Keratinocyte (primary cell): ENCODE measurements at regions not wholly inside any gene's neighbourhood (a gene's known extent, or its start where the extent isn't known, plus 50 kb on each side); places are given as distances from the start of the nearest gene placed in this dataset.

Experiments used
- DNase-seq: peaks from one replicate; pipeline ENCODE4 v3.0.0-alpha.2; 2011; ENCODE audit warnings: low read depth, missing footprints, low spot score
- FAIRE-seq: peaks from 2 replicates; lab custom pipeline; 2011; peaks lifted over from hg19 to GRCh38; lab: Jason Lieb, UNC
- H2AFZ ChIP-seq: 2 replicates; pipeline ENCODE4 v1.6.0; 2012; ENCODE audit warnings: low read length, control low read depth, inconsistent platforms; ENCODE audit not compliant: control insufficient read depth
- H3K27ac ChIP-seq: 2 replicates; pipeline ENCODE4 v1.5.1; 2011; ENCODE audit warnings: low read length; ENCODE audit not compliant: control insufficient read depth, insufficient read depth
- H3K27me3 ChIP-seq: 3 replicates; pipeline ENCODE4 v1.6.0; 2011; ENCODE audit warnings: low read length; ENCODE audit not compliant: control insufficient read depth, insufficient read depth; ENCODE audit errors: extremely low read depth
- H3K36me3 ChIP-seq, 2 experiments: 2 replicates in 1 of 2; 3 replicates in 1 of 2; pipeline ENCODE4 v1.5.1; 2011; ENCODE audit warnings: low read length in 2 of 2, mild to moderate bottlenecking in 1 of 2; ENCODE audit not compliant: control insufficient read depth in 2 of 2, insufficient read depth in 2 of 2; ENCODE audit errors: extremely low read depth in 1 of 2
- H3K4me1 ChIP-seq: 3 replicates; pipeline ENCODE4 v1.5.1; 2011; ENCODE audit warnings: low read length; ENCODE audit not compliant: control insufficient read depth, insufficient read depth; ENCODE audit errors: extremely low read depth
- H3K4me2 ChIP-seq: 3 replicates; pipeline ENCODE4 v1.6.0; 2011; ENCODE audit warnings: low read depth, low read length; ENCODE audit not compliant: control insufficient read depth, insufficient read depth; ENCODE audit errors: extremely low read depth
- H3K4me3 ChIP-seq, 3 experiments: fragments of 200-600 bp in 1 of 3; sonication (generic) in 1 of 3; 2 replicates in 2 of 3; 3 replicates in 1 of 3; pipeline ENCODE4 v1.5.1; 2011 to 2016; ENCODE audit warnings: low read length in 3 of 3, mild to moderate bottlenecking in 3 of 3, control low read depth in 2 of 3, inconsistent platforms in 1 of 3, low read depth in 1 of 3, mixed read lengths in 1 of 3, mixed run types in 1 of 3, moderate library complexity in 1 of 3; ENCODE audit not compliant: control insufficient read depth in 2 of 3, insufficient read depth in 2 of 3; ENCODE audit errors: extremely low read depth in 1 of 3
- H3K79me2 ChIP-seq: 2 replicates; pipeline ENCODE4 v1.6.0; 2012; ENCODE audit warnings: low read length; ENCODE audit not compliant: control insufficient read depth, insufficient read depth
- H3K9ac ChIP-seq: 3 replicates; pipeline ENCODE4 v1.6.0; 2011; ENCODE audit warnings: low read length; ENCODE audit not compliant: control insufficient read depth, insufficient read depth; ENCODE audit errors: extremely low read depth
- H3K9me1 ChIP-seq: 3 replicates; pipeline ENCODE4 v1.6.0; 2011; ENCODE audit warnings: low read length; ENCODE audit not compliant: control insufficient read depth, insufficient read depth; ENCODE audit errors: extremely low read depth
- H3K9me3 ChIP-seq: 2 replicates; pipeline ENCODE4 v1.5.1; 2012; ENCODE audit warnings: low read depth, low read length; ENCODE audit not compliant: control insufficient read depth
- H4K20me1 ChIP-seq: 3 replicates; pipeline ENCODE4 v1.6.0; 2011; ENCODE audit warnings: low read length; ENCODE audit not compliant: control insufficient read depth, insufficient read depth; ENCODE audit errors: extremely low read depth
- CTCF ChIP-seq, 3 experiments: IDR thresholded peaks in 1 of 3; conservative IDR thresholded peaks in 1 of 3; optimal IDR thresholded peaks in 1 of 3; 2 replicates in 2 of 3; 3 replicates in 1 of 3; pipeline versions ENCODE3 to v1.5.1; 2011; ENCODE audit warnings: low read length in 3 of 3, mild to moderate bottlenecking in 3 of 3, moderate library complexity in 2 of 3, control low read depth in 1 of 3, inconsistent platforms in 1 of 3; ENCODE audit not compliant: insufficient read depth in 2 of 3; ENCODE audit errors: extremely low read depth in 1 of 3
- EZH2 ChIP-seq: IDR thresholded peaks from one replicate; pipeline ENCODE4 v1.6.1; 2012; ENCODE audit warnings: inconsistent platforms, mild to moderate bottlenecking, low read length, moderate library complexity
- dilution Hi-C: fragments of 300-500 bp; cut with MboI; formaldehyde crosslinking; loops from one replicate; pipeline ENCODE4 v1.7.0; 2020; ENCODE audit warnings: low sequenced_read_pairs; ENCODE audit not compliant: extremely low pct_ligation_motif_present

DNA sequence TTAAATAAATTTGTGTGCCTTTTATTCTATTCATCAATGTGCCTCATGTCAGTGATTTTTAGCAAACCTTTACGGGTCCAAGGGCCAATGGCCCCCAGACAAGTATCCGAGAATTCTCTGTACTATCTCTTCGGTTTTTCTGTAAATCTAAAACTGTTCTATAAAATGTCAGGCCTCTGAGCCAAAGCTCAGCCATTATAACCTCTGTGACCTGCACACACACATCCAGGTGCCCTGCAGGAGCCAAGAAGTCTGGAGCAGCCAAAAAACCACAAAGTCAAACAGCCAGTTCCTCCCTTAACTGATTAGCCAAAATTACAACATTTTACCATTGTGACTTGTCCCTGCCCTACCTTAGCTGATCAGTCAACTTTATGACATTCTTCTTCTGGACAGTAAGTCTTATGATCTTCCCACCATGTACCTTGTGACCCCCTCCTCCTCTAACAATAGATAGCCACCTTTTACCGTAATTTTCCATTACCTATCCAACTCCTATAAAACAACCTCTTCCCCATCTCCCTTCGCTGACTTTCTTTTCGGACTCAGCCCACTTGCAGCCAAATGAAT lies 363.8 kb downstream of the SEMA3D start:
- Histone ChIP-seq H3K4me2 (no peak overlapping the region), H2AFZ (no peak overlapping the region), H3K36me3 (no peaks in the 10 kb centered on the region), H3K9me1 (no peaks in the 10 kb centered on the region), H3K9me3 (no peaks in the 10 kb centered on the region), H4K20me1 (no peaks in the 10 kb centered on the region), H3K79me2 (no peaks in the 10 kb centered on the region), H3K27me3 (no peaks in the 10 kb centered on the region), H3K9ac (no peak overlapping the region), H3K4me1 (no peaks in the 10 kb centered on the region), H3K4me3 (no peak overlapping the region), H3K27ac (no peak overlapping the region)
- DNase-seq = no peak
- dilution Hi-C loops = no loop called here
- TF ChIP-seq EZH2 = no peak
- TF ChIP-seq CTCF (optimal IDR thresholded peaks at IDR 0.05 in 1 of 3, IDR thresholded peaks at IDR 0.05 in 1 of 3, conservative IDR thresholded peaks at IDR 0.05 in 1 of 3; ENCODE audit: extremely low read depth in 1 of 3, insufficient read depth in 2 of 3, low read length in 3 of 3) = no peak
- FAIRE-seq = no peak

- Histone ChIP-seq H3K79me2 (no peaks in the 10 kb centered on the region), H2AFZ (no peak overlapping the region), H3K4me3 (no peak overlapping the region), H3K36me3 (no peaks in the 10 kb centered on the region), H3K9ac (no peak overlapping the region), H3K9me1 (no peaks in the 10 kb centered on the region), H3K4me1 (no peaks in the 10 kb centered on the region), H3K27ac (no peak overlapping the region), H3K27me3 (no peaks in the 10 kb centered on the region), H3K9me3 (no peaks in the 10 kb centered on the region), H3K4me2 (no peak overlapping the region), H4K20me1 (no peaks in the 10 kb centered on the region)
- no peak for FAIRE-seq
- TF ChIP-seq CTCF (optimal IDR thresholded peaks at IDR 0.05 in 1 of 3, IDR thresholded peaks at IDR 0.05 in 1 of 3, conservative IDR thresholded peaks at IDR 0.05 in 1 of 3; ENCODE audit: extremely low read depth in 1 of 3, insufficient read depth in 2 of 3, low read length in 3 of 3) (no peak), EZH2 (no peak)
- DNase-seq = no peak
- dilution Hi-C loops = no loop called here
Observed at GRCh38 chr7:84821671-84822534, 365.0 kb downstream of the SEMA3D start.
